HG03064 (cell line): ENCODE measurements at regions not wholly inside any gene's neighbourhood (a gene's known extent, or its start where the extent isn't known, plus 50 kb on each side); places are given as distances from the start of the nearest gene placed in this dataset.
"Not testable (repeated sequence)": the region's sequence is repeated elsewhere in the genome, so short reads cannot be mapped to it uniquely, and the experiment has no call there.

Source experiments
- ATAC-seq: cut with Tn5 transposase; IDR thresholded peaks from one replicate; pipeline ENCODE4 v1.9.1; 2021; ENCODE audit warnings: low read depth; ENCODE audit not compliant: unreplicated experiment

DNA sequence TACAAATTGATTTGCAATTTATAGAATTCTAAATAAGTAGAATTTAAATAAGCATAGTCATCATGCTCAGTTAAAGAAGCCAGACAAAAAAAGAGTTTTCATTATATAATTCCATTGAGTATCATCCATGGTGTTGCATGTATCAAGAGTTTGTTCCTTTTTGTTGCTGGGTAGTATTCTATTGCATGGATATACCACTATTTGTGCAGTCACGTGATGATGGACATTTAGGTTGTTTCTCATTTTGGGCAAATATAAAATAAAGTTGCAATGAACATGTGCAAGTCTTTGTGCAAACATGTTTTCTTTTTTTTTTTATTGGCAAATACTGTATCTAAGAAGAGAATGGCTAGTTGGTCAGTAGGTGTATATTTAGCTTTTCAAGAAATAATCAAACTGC is 186.2 kb upstream of the FRMD6 start:
- ATAC-seq, result no peak

DNA sequence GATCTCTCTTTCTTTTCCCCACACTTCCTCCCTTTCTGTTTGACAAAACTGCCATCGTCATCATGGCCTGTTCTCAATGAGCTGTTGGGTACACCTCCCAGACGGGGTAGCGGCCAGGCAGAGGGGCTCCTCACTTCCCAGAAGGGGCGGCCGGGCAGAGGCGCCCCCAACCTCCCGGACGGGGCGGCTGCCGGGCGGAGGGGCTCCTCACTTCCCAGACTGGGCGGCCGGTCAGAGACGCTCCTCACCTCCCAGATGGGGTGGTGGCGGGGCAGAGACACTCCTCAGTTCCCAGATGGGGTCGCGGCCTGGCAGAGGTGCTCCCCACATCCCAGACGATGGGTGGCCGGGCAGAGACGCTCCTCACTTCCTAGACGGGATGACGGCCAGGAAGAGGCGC is 184.3 kb upstream of the FRMD6 start:
- ATAC-seq, result not testable (repeated sequence)

GRCh38 chr14:51468523-51468922 is 183.2 kb upstream of the FRMD6 start:
- ATAC-seq, result no peak

- ATAC-seq, result no peak
Observed at GRCh38 chr14:51472881-51473280, 178.8 kb upstream of the FRMD6 start.

- no peak for ATAC-seq
Observed at GRCh38 chr14:51473351-51473750, 178.4 kb upstream of the FRMD6 start.

GRCh38 chr14:51473808-51474565 is 177.7 kb upstream of the FRMD6 start:
- no peak for ATAC-seq

- ATAC-seq, result no peak
Observed at GRCh38 chr14:51474854-51475253, 176.9 kb upstream of the FRMD6 start.

DNA sequence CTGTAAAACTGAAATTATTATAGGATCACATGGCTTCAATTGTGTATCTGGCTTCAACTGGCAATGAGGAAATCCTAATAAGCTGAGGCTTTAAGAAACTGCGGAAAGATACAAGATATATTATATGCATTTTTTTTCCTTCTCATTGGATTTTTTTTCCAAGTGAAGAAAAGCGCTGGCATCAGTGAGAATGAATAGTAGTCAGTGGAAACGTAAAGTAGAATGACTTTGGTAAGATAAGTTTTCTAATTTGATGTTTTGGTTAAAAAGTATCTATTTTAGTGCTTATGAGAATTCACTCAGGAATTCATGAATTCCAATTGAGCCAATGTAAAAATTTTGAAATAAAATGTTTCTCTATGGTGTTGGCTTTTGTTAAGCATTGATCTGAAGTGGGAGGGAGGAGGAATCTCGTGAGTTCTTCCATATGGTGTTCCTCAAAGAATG is 173.5 kb upstream of the FRMD6 start:
- ATAC-seq, result no peak

GRCh38 chr14:51479584-51480325 is 172.0 kb upstream of the FRMD6 start:
- no peak for ATAC-seq

DNA sequence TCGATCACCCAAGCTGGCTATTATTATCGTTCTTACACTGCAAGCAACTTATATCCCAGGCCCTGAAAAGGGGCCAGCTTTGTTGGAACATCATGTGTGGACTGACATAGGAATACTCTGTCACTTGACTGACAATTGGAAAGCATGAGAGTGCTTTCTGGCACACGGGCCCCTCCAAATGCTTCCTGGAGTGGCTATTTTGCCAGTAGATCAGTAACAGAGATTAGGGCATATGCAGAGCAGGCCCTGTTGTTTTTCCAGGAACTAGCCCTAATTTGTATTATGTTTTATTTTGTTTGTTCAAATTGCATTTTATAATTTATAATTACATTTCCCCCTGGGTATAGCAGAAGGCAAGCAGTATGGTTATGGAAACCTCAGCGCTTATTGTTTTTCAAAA is 170.1 kb upstream of the FRMD6 start:
- no peak for ATAC-seq

GRCh38 chr14:51482102-51482501 is 169.6 kb upstream of the FRMD6 start:
- ATAC-seq, result no peak

GRCh38 chr14:51484485-51484884 is 167.2 kb upstream of the FRMD6 start:
- ATAC-seq, result no peak

GRCh38 chr14:51485733-51486132 is 166.0 kb upstream of the FRMD6 start:
- no peak for ATAC-seq

GRCh38 chr14:51487848-51488247 is 163.9 kb upstream of the FRMD6 start:
- ATAC-seq, result no peak

GRCh38 chr14:51488569-51489220 is 163.0 kb upstream of the FRMD6 start:
- no peak for ATAC-seq

GRCh38 chr14:51490205-51490604 is 161.5 kb upstream of the FRMD6 start:
- no peak for ATAC-seq

GRCh38 chr14:51491036-51491545 is 160.6 kb upstream of the FRMD6 start:
- ATAC-seq, result no peak

- no peak for ATAC-seq
Observed at GRCh38 chr14:51491776-51492175, 159.9 kb upstream of the FRMD6 start.

DNA sequence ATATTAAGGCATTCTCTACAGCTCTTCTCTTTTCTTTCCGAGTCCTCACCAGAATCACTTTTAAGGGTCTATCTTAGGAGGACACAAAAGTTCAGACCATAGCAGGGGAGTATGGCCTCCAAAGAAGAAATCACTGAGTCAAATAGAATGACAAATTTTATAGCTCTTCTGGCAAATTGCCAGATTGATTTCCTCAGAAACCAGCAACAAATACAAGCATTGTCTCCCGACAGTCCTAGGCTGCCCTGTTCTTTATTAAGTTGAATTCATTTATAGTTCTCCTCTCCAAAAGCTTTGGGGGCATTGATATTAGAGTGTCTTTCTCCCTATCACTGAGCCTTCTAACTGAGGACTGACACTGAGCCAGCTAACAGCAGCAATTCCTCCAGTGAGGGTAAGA is 156.4 kb upstream of the FRMD6 start:
- ATAC-seq, result no peak

- no peak for ATAC-seq
Observed at GRCh38 chr14:51498411-51499227, 153.1 kb upstream of the FRMD6 start.
